SK-N-SH (cell line): ENCODE measurements at regions not wholly inside any gene's neighbourhood (a gene's known extent, or its start where the extent isn't known, plus 50 kb on each side); places are given as distances from the start of the nearest gene placed in this dataset.

Source experiments
- CTCF ChIP-seq: fragments of 200-600 bp; sonication (generic); IDR thresholded peaks from 2 replicates; pipeline ENCODE4 v1.6.1; 2017; ENCODE audit warnings: antibody characterized with exemption, mild to moderate bottlenecking, moderate library complexity
- ELF1 ChIP-seq: IDR thresholded peaks from 2 replicates; pipeline ENCODE4 v1.4.0; 2012
- GATA2 ChIP-seq: sonication (generic); formaldehyde crosslinking; IDR thresholded peaks from 2 replicates; pipeline ENCODE4 v1.5.0; 2020; ENCODE audit warnings: mild to moderate bottlenecking, missing genetic modification reagents
- JUND ChIP-seq: IDR thresholded peaks from 2 replicates; pipeline ENCODE4 v1.4.0; 2012
- MXI1 ChIP-seq: IDR thresholded peaks from 2 replicates; pipeline ENCODE4 v1.6.1; 2012; ENCODE audit warnings: mild to moderate bottlenecking, low read depth, low read length, improper control_type of control experiment
- TEAD4 ChIP-seq: IDR thresholded peaks from 2 replicates; pipeline ENCODE4 v1.4.0; 2012; ENCODE audit warnings: mild to moderate bottlenecking, borderline replicate concordance; ENCODE audit not compliant: insufficient read depth
- YY1 ChIP-seq: IDR thresholded peaks from 2 replicates; pipeline ENCODE4 v1.4.0; 2012; ENCODE audit warnings: low read depth, mild to moderate bottlenecking
- ZBTB33 ChIP-seq: IDR thresholded peaks from 2 replicates; pipeline ENCODE4 v1.4.0; 2012; ENCODE audit warnings: low read depth, borderline replicate concordance

- TF ChIP-seq TEAD4, result no peak
- no peak for TF ChIP-seq YY1
- TF ChIP-seq ZBTB33, result no peak
- no peak for TF ChIP-seq ELF1
- TF ChIP-seq CTCF, result no peak
- no peak for TF ChIP-seq GATA2 (CRISPR knock-in tag)
- TF ChIP-seq MXI1, result no peak
- no peak for TF ChIP-seq JUND
These were observed 797.3 kb upstream of the ACO1 start for GRCh38 chr9:31587146-31587545.
